ENCODE measurements at regions not wholly inside any gene's neighbourhood (a gene's known extent, or its start where the extent isn't known, plus 50 kb on each side); places are given as distances from the start of the nearest gene placed in this dataset.
"Not testable (repeated sequence)": the region's sequence is repeated elsewhere in the genome, so short reads cannot be mapped to it uniquely, and the experiment has no call there.

- DNase-seq, result no peak
Observed at GRCh38 chr4:33063241-33063640, 2343.1 kb downstream of the PCDH7 start.

GRCh38 chr4:33064238-33064637 lies 2344.1 kb downstream of the PCDH7 start:
- DNase-seq, result no peak

- no peak for DNase-seq
Observed at GRCh38 chr4:33065749-33066148, 2345.6 kb downstream of the PCDH7 start.

- DNase-seq, result no peak
Observed at GRCh38 chr4:33067221-33067620, 2347.1 kb downstream of the PCDH7 start.

- no peak for DNase-seq
Observed at GRCh38 chr4:33068539-33068938, 2348.4 kb downstream of the PCDH7 start.

- no peak for DNase-seq
Observed at GRCh38 chr4:33071535-33071934, 2351.4 kb downstream of the PCDH7 start.

- no peak for DNase-seq
Observed at GRCh38 chr4:33072298-33073089, 2352.3 kb downstream of the PCDH7 start.

GRCh38 chr4:33073811-33074210 lies 2353.6 kb downstream of the PCDH7 start:
- no peak for DNase-seq

- no peak for DNase-seq
Observed at GRCh38 chr4:33078145-33078544, 2358.0 kb downstream of the PCDH7 start.

- no peak for DNase-seq
Observed at GRCh38 chr4:33080275-33080674, 2360.1 kb downstream of the PCDH7 start.

- DNase-seq, result no peak
Observed at GRCh38 chr4:33085709-33086108, 2365.5 kb downstream of the PCDH7 start.

- no peak for DNase-seq
Observed at GRCh38 chr4:33086331-33086925, 2366.3 kb downstream of the PCDH7 start.

- no peak for DNase-seq
Observed at GRCh38 chr4:33088713-33089112, 2368.5 kb downstream of the PCDH7 start.

GRCh38 chr4:33090910-33091309 lies 2370.7 kb downstream of the PCDH7 start:
- DNase-seq, result no peak

GRCh38 chr4:33091961-33092360 lies 2371.8 kb downstream of the PCDH7 start:
- DNase-seq, result no peak

GRCh38 chr4:33104273-33104672 lies 2384.1 kb downstream of the PCDH7 start:
- DNase-seq, result no peak

- no peak for DNase-seq
Observed at GRCh38 chr4:33107814-33108213, 2387.6 kb downstream of the PCDH7 start.

GRCh38 chr4:33111117-33111516 lies 2390.9 kb downstream of the PCDH7 start:
- DNase-seq, result no peak

- no peak for DNase-seq
Observed at GRCh38 chr4:33116871-33117270, 2396.7 kb downstream of the PCDH7 start.

- no peak for DNase-seq
Observed at GRCh38 chr4:33126002-33126401, 2405.8 kb downstream of the PCDH7 start.

GRCh38 chr4:33130662-33131061 lies 2410.5 kb downstream of the PCDH7 start:
- not testable (repeated sequence) for DNase-seq

GRCh38 chr4:33133723-33134122 lies 2413.6 kb downstream of the PCDH7 start:
- no peak for DNase-seq

- no peak for DNase-seq
Observed at GRCh38 chr4:33134366-33134765, 2414.2 kb downstream of the PCDH7 start.

GRCh38 chr4:33149658-33150524 lies 2429.7 kb downstream of the PCDH7 start:
- DNase-seq, result no peak

Data from activated CD4-positive, alpha-beta T cell treated with anti-CD3 and anti-CD28 coated beads, Interleukin-2, Interleukin-6, amounts not matched to agents 100 ng/mL and 50 ng/mL, durations not matched to agents 16 hours and 8 hours (primary cell).